Stomach (tissue), 8 donors: ENCODE measurements at regions not wholly inside any gene's neighbourhood (a gene's known extent, or its start where the extent isn't known, plus 50 kb on each side); places are given as distances from the start of the nearest gene placed in this dataset.

Experiments
- DNase-seq, 2 donors: peaks; one replicate each; pipeline versions ENCODE4 v3.0.0 to v3.0.0-alpha.2; 2013 to 2019
- H3K27ac ChIP-seq, 5 donors: fragments of 200-600 bp in 4 of 5; sonication (generic) in 4 of 5; one replicate each; pipeline ENCODE4 v1.5.1; 2013 to 2019; ENCODE audit warnings: mild to moderate bottlenecking in 1 of 5, moderate library complexity in 1 of 5
- H3K27me3 ChIP-seq, 3 donors: fragments of 200-600 bp; sonication (generic); one replicate each; pipeline ENCODE4 v1.5.1; 2017 to 2019; ENCODE audit warnings: mixed run types in 1 of 3
- H3K36me3 ChIP-seq, 4 donors: fragments of 200-600 bp; sonication (generic); 1 replicate in 3 of 4; 2 replicates in 1 of 4; pipeline ENCODE4 v1.5.1; 2016 to 2019
- H3K4me1 ChIP-seq, 4 donors: fragments of 200-600 bp; sonication (generic); one replicate each; pipeline ENCODE4 v1.5.1; 2016 to 2019
- H3K4me3 ChIP-seq, 4 donors: fragments of 200-600 bp; sonication (generic) in 3 of 4; one replicate each; pipeline ENCODE4 v1.5.1; 2016 to 2019; ENCODE audit warnings: mild to moderate bottlenecking in 1 of 4
- H3K9me3 ChIP-seq, 4 donors: fragments of 200-600 bp; sonication (generic); one replicate each; pipeline ENCODE4 v1.5.1; 2016 to 2019
- EP300 ChIP-seq: sonication (generic); formaldehyde crosslinking; IDR thresholded peaks from one replicate; pipeline ENCODE4 v1.6.1; 2017; ENCODE audit warnings: antibody characterized with exemption
- POLR2A ChIP-seq, 4 donors: fragments of 450-650 bp; IDR thresholded peaks; one replicate each; pipeline ENCODE4 v1.6.1; 2016; ENCODE audit warnings: antibody characterized with exemption in 4 of 4, control low read depth in 2 of 4, mild to moderate bottlenecking in 1 of 4, moderate library complexity in 1 of 4
- POLR2AphosphoS5 ChIP-seq, 3 donors: sonication (generic); formaldehyde crosslinking; IDR thresholded peaks; one replicate each; pipeline ENCODE4 v1.6.1; 2016; ENCODE audit warnings: antibody characterized with exemption in 3 of 3
- WGBS, 5 donors: extraction: QIAGEN DNeasy Blood & Tissue Kit in 3 of 5; methylation state at CpG; one replicate each; pipeline versions ENCODE4 v1.1.5 to v1.1.7; 2013 to 2018; 5-methylcytosine and 5-hydroxymethylcytosine counted together
- intact Hi-C: fragments of 100-400 bp; cut with DNase I; formaldehyde crosslinking; loops from one replicate; pipeline ENCODE4 v1.15.1; 2023; ENCODE audit warnings: low total_unique reads
- TF ChIP-seq, protein P1 (sequence below), 7 experiments: fragments of 450-650 bp in 4 of 7; fragments of 200-600 bp in 3 of 7; sonication (generic) in 3 of 7; IDR thresholded peaks; one replicate each; pipeline ENCODE4 v1.5.1; 2016 to 2019; ENCODE audit warnings: antibody characterized with exemption in 7 of 7, control low read depth in 2 of 7, mild to moderate bottlenecking in 1 of 7
- donor health status: healthy with polysubstance abuse.
- donor health status: Bipolar disorder and iron deficiency.
- donor health status: healthy.

DNA sequence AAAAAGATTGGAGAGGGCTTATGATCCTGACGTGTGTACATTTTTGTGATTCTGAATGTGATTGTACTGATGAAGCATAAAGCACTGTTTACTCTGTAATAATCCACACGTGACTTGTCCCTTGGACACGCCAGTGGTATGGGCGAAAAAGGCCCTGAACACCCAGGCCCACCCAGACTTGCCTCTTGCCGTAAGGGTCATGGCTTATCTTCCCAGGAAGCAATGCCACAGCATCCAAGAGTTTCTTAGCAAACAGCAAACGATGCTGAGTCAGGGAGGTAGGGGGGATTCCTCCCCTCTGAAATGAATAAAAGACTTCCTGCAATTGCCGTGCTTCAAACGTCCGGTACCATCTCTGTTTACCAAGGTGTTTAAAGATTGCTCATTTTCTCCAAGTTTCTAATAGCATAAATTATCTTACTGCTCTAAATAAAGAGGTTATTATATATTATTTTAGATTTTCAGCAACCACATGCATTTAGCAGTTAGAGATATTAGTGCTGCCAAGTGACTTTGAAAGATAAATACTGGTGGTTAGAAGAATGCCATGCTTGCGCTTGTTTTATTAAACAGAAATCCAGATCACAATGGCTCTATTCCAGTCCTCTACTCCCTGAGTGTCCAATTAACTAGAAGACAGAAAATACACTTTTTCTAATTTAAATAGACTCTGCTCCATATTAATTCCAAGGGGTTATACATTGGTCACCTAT lies 212.8 kb upstream of the CST7 start:
- 29 to 44% (median 32%) methylated on average over 10 of the region's 10 CpGs for WGBS, 5 donors
- H3K27ac ChIP-seq = no peak overlapping the region

DNA sequence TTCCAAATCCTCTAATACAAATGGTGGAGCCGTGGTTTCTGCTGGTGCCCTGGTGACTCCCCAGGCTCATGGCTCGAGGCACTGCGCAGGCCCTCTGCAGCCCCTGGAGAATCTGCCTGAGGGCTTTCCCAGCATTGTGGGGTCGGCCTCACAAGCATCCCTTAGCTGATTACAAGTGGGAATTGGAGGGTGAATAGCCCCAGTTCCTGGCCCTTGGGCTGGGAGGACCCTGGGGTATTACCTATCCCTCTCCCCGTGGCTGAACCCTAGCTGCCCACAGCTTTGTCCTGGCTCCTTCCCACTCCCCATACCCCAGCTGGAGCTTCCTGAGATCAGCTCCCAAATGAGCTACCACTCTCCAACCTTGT lies 212.2 kb upstream of the CST7 start:
- H3K27ac ChIP-seq = no peak overlapping the region
- peaks cover 0 to 24% (median 9%) of the 10 kb centered on the region in 4 donors for H3K4me1 ChIP-seq
- intact Hi-C loops = no loop called here
- no peak overlapping the region for H3K4me3 ChIP-seq
- no peaks in the 10 kb centered on the region for H3K27me3 ChIP-seq
- H3K9me3 ChIP-seq = no peaks in the 10 kb centered on the region
- no peaks in the 10 kb centered on the region for H3K36me3 ChIP-seq
- TF ChIP-seq POLR2AphosphoS5 (IDR thresholded peaks at IDR 0.05) (no peak), POLR2A (IDR thresholded peaks at IDR 0.05) (no peak), EP300 (no peak)
- TF ChIP-seq, protein P1, sequence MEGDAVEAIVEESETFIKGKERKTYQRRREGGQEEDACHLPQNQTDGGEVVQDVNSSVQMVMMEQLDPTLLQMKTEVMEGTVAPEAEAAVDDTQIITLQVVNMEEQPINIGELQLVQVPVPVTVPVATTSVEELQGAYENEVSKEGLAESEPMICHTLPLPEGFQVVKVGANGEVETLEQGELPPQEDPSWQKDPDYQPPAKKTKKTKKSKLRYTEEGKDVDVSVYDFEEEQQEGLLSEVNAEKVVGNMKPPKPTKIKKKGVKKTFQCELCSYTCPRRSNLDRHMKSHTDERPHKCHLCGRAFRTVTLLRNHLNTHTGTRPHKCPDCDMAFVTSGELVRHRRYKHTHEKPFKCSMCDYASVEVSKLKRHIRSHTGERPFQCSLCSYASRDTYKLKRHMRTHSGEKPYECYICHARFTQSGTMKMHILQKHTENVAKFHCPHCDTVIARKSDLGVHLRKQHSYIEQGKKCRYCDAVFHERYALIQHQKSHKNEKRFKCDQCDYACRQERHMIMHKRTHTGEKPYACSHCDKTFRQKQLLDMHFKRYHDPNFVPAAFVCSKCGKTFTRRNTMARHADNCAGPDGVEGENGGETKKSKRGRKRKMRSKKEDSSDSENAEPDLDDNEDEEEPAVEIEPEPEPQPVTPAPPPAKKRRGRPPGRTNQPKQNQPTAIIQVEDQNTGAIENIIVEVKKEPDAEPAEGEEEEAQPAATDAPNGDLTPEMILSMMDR (IDR thresholded peaks at IDR 0.05) = no peak
- WGBS, 5 donors = 80 to 87% (median 86%) methylated on average over 5 of the region's 5 CpGs
- DNase-seq = no peak

More for the DNA sequence above, 212.8 kb upstream of the CST7 start:
- no peaks in the 10 kb centered on the region for H3K9me3 ChIP-seq
- H3K36me3 ChIP-seq = no peaks in the 10 kb centered on the region
- H3K4me1 ChIP-seq = peaks cover 0 to 24% (median 9%) of the 10 kb centered on the region in 4 donors
- intact Hi-C loops = no loop called here
- no peaks in the 10 kb centered on the region for H3K27me3 ChIP-seq
- H3K4me3 ChIP-seq = no peak overlapping the region
- DNase-seq = no peak
- TF ChIP-seq EP300 (no peak), POLR2A (IDR thresholded peaks at IDR 0.05) (no peak), POLR2AphosphoS5 (IDR thresholded peaks at IDR 0.05) (no peak)
- TF ChIP-seq, protein P1 (IDR thresholded peaks at IDR 0.05) = no peak

DNA sequence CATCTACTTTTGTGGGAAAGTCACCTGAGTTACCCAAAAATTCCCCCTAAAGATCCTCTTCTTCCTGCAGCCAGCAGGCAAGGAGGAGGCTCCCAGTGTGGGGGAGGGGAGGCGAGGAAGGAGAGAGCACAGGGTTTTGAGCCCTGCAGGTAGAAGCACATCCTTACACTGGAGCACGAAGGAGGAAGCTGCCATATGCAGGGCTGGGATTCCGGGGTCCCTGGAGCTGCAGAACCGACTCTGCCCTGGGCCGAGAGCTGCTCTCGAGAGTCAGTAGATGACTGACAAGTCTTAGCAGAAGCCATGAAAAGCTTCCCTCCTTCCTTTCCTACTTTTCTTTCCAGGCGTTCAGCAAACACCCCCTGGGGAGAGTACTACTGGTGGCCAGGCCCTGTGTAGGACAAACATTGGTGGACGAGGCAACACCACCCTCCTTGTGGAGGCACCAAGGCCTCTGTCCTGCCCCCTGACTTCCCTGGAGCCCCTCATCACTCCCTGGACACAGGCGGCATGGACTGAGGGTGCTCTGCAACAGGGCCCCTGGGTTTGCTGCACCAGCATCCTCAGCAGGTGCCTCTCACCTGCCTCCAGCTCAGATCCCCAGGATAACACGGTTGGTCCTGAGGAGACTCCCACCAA lies 211.7 kb upstream of the CST7 start:
- H3K4me3 ChIP-seq = no peak overlapping the region
- no peaks in the 10 kb centered on the region for H3K9me3 ChIP-seq
- no peaks in the 10 kb centered on the region for H3K36me3 ChIP-seq
- H3K27me3 ChIP-seq = no peaks in the 10 kb centered on the region
- intact Hi-C loops = no loop called here
- peaks cover 0 to 24% (median 9%) of the 10 kb centered on the region in 4 donors for H3K4me1 ChIP-seq
- no peak for DNase-seq
- no peak overlapping the region for H3K27ac ChIP-seq
- TF ChIP-seq, protein P1 (IDR thresholded peaks at IDR 0.05) = no peak
- no peak for TF ChIP-seq EP300
- TF ChIP-seq POLR2A (IDR thresholded peaks at IDR 0.05) = no peak
- no peak for TF ChIP-seq POLR2AphosphoS5 (IDR thresholded peaks at IDR 0.05)
- WGBS, 5 donors = 92 to 95% (median 93%) methylated on average over 10 of the region's 10 CpGs

DNA sequence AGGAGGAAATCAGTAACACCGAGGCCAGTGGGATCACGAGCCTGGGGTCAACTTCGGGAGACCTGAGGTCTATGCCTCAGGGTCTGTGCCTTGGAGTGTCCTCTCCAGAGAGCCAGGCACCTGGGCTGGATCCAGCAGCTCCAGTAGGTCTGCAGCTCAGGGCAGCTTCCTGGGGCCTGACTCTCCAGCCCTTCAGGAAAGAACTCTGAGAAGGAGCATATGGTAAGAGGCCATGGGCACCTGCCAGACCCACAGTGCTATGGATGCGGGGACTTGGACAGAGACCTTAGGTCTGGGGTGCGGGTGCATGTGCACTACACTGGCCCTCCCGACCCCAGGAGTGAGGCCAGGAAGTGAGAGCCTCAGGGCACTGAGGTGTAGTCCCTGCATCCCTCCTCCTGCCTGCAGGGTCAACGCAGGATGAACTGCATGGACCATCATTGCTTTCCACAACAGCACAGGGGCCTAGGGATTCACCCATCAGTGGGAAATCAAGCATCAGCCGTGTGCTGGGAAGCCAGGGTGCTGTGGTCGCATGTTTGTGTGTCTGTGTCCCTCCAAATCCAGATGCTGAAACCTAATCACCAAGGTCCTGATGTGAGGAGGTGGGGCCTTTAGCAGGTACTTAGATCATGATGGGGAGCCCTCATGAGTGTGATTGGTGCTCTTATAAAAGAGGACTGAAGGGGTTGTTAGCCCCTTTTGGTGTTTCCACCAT lies 210.9 kb upstream of the CST7 start:
- no peak overlapping the region for H3K27ac ChIP-seq
- no peaks in the 10 kb centered on the region for H3K36me3 ChIP-seq
- H3K4me3 ChIP-seq = no peak overlapping the region
- no peaks in the 10 kb centered on the region for H3K9me3 ChIP-seq
- intact Hi-C loops = no loop called here
- 87 to 94% (median 92%) methylated on average over 8 to 9 of the region's 9 CpGs for WGBS, 5 donors
- peaks cover 0 to 24% (median 9%) of the 10 kb centered on the region in 4 donors for H3K4me1 ChIP-seq
- H3K27me3 ChIP-seq = no peaks in the 10 kb centered on the region
- TF ChIP-seq, protein P1 (IDR thresholded peaks at IDR 0.05) = no peak
- no peak for TF ChIP-seq POLR2AphosphoS5 (IDR thresholded peaks at IDR 0.05)
- TF ChIP-seq EP300 = no peak
- no peak for TF ChIP-seq POLR2A (IDR thresholded peaks at IDR 0.05)
- no peak for DNase-seq
